Mammary epithelial cell (primary cell): ENCODE measurements at regions not wholly inside any gene's neighbourhood (a gene's known extent, or its start where the extent isn't known, plus 50 kb on each side); places are given as distances from the start of the nearest gene placed in this dataset.

Experiments
- EZH2 ChIP-seq: IDR thresholded peaks from 2 replicates; pipeline ENCODE4 v1.6.1; 2012; ENCODE audit warnings: low read length, inconsistent platforms, borderline replicate concordance
- TF ChIP-seq, protein P1 (sequence below), 2 donors: IDR thresholded peaks in 1 of 2; conservative IDR thresholded peaks in 1 of 2; 2 replicates each; pipeline ENCODE4 v1.5.1; 2011 to 2012; ENCODE audit warnings: inconsistent platforms in 2 of 2, low read length in 2 of 2, mild to moderate bottlenecking in 2 of 2, control low read depth in 1 of 2, low read depth in 1 of 2; ENCODE audit not compliant: insufficient read depth in 1 of 2; ENCODE audit errors: extremely low read depth in 1 of 2

DNA sequence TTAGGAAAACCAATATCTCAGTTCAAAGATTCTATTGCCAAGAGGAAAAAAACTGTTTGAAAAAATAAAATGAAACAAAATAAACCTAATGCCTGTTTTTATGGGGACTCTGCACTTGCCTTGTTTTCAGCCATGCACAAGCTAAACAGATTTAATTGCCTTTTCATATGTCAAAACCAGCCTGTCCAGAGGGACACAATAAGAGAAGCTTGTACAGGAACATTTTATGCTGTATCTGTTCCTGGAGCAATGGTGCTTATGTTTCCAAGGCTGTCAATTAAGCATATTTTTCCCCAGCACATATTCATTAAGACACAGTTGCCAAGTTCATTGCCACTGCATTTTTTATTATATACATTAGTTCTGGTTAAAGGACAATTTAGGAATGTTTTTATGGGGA, 470.9 kb downstream of the LRRIQ3 start:
- TF ChIP-seq, protein P1, sequence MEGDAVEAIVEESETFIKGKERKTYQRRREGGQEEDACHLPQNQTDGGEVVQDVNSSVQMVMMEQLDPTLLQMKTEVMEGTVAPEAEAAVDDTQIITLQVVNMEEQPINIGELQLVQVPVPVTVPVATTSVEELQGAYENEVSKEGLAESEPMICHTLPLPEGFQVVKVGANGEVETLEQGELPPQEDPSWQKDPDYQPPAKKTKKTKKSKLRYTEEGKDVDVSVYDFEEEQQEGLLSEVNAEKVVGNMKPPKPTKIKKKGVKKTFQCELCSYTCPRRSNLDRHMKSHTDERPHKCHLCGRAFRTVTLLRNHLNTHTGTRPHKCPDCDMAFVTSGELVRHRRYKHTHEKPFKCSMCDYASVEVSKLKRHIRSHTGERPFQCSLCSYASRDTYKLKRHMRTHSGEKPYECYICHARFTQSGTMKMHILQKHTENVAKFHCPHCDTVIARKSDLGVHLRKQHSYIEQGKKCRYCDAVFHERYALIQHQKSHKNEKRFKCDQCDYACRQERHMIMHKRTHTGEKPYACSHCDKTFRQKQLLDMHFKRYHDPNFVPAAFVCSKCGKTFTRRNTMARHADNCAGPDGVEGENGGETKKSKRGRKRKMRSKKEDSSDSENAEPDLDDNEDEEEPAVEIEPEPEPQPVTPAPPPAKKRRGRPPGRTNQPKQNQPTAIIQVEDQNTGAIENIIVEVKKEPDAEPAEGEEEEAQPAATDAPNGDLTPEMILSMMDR (conservative IDR thresholded peaks at IDR 0.05 in 1 of 2, IDR thresholded peaks at IDR 0.05 in 1 of 2; ENCODE audit: extremely low read depth in 1 of 2, insufficient read depth in 1 of 2, low read depth in 1 of 2, low read length in 2 of 2) = no peak
- TF ChIP-seq EZH2 = no peak
